RWPE1 (cell line): ENCODE measurements at regions not wholly inside any gene's neighbourhood (a gene's known extent, or its start where the extent isn't known, plus 50 kb on each side); places are given as distances from the start of the nearest gene placed in this dataset.

Experiments
- CTCF ChIA-PET: fragments of 350-600 bp; sonication (Branson Sonifier 250); formaldehyde crosslinking; extraction: SDS; loops from one replicate; lab custom pipeline; 2021; lab: Yijun Ruan, JAX
- POLR2A ChIA-PET: fragments of 400-600 bp; formaldehyde crosslinking; extraction: SDS; loops from one replicate; lab custom pipeline; 2020; ENCODE audit warnings: antibody characterized with exemption; ENCODE audit not compliant: low non-redundant PET; lab: Yijun Ruan, JAX
- DNase-seq: peaks from one replicate; pipeline ENCODE4 v3.0.0; 2012; ENCODE audit warnings: low spot score
- H3K27ac ChIP-seq: fragments of 450-650 bp; 2 replicates; pipeline ENCODE4 v1.5.1; 2017
- TF ChIP-seq, protein P1 (sequence below): fragments of 450-650 bp; conservative IDR thresholded peaks from 2 replicates; pipeline ENCODE4 v1.5.1; 2017; ENCODE audit warnings: low read depth, mild to moderate bottlenecking

DNA sequence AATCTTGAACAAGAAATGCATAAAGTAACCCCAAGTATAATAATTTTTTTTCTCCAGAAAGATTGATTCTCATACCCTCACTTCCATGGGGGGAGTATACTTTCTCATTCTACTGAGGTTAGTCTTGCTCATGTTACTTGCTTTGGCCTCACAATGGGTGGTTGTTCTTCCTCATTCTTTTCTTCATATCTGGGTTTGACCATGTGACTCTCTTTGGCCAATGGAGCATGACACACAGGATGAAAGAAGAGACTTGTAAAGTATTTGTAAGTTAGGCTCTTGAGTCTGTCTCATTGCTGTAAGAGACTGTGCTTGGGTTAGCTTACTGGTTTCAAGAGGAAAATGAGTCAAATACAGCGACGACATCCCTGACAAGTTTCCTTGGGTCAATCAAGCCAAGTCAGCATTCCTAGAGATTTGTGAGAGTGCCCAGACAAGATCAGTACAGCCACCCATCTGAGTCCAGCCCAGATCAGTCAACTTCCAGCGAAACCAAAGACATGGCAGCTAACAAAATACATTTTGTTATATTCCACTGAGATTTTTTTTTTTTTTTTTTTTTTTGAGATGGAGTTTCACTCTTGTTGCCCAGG lies 970.2 kb downstream of the BCL11A start:
- H3K27ac ChIP-seq = no peak overlapping the region
- TF ChIP-seq, protein P1, sequence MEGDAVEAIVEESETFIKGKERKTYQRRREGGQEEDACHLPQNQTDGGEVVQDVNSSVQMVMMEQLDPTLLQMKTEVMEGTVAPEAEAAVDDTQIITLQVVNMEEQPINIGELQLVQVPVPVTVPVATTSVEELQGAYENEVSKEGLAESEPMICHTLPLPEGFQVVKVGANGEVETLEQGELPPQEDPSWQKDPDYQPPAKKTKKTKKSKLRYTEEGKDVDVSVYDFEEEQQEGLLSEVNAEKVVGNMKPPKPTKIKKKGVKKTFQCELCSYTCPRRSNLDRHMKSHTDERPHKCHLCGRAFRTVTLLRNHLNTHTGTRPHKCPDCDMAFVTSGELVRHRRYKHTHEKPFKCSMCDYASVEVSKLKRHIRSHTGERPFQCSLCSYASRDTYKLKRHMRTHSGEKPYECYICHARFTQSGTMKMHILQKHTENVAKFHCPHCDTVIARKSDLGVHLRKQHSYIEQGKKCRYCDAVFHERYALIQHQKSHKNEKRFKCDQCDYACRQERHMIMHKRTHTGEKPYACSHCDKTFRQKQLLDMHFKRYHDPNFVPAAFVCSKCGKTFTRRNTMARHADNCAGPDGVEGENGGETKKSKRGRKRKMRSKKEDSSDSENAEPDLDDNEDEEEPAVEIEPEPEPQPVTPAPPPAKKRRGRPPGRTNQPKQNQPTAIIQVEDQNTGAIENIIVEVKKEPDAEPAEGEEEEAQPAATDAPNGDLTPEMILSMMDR = no peak
- no peak for DNase-seq
- ChIA-PET POLR2A (no interaction called here), CTCF (interaction anchor here (0.6 kb wide), 1 partner anchor 143 kb away, joined by 3 read pairs; no protein-coding TSS in a partner anchor)

DNA sequence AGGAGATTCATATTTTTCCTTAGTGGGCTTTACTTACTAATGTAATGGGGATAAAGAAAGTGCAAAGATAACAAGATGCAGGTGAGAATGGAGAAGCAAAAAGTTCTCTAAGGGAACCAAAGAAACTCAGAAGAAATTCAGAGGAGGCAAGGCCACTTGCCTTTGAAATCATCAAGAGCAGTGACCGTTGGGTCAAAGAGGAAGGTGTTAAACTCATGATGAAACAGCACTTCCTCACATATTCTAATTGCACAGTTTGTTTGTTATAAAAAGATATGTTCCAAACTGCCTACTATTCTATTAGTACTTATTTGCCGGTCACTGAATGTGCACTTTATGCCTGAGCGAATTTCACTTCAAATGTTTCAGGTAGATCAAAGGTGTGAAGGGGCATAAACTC lies 975.1 kb downstream of the BCL11A start:
- DNase-seq = no peak
- POLR2A ChIA-PET = no interaction called here
- no peak overlapping the region for H3K27ac ChIP-seq
- CTCF ChIA-PET = interaction anchor here (0.5 kb wide), 1 partner anchor 185 kb away, joined by 3 read pairs; no protein-coding TSS in a partner anchor
- TF ChIP-seq, protein P1 = no peak

DNA sequence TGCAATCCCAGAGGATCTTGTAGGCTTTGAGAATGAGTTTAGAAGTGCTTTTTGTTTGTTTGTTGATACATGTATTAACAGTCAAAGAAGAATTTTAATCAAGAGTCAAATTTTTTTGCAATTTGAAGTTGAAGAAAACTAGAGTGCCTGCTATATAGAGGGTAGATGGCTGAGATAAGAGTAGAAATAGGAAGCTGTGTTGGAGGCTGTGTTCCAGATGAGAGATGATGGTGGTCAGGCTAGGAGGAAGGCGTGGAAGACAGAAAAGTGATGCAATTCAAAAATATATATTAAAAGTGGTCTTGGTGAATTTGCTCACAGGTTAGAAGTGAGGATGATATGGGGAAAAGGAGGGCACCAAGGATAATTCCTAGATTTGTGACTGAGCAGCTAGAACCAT lies 978.3 kb downstream of the BCL11A start:
- ChIA-PET POLR2A (no interaction called here), CTCF (interaction anchor here (0.6 kb wide), 1 partner anchor 19 kb away, joined by 3 read pairs; no protein-coding TSS in a partner anchor)
- DNase-seq = no peak
- TF ChIP-seq, protein P1 = no peak
- H3K27ac ChIP-seq = no peak overlapping the region

DNA sequence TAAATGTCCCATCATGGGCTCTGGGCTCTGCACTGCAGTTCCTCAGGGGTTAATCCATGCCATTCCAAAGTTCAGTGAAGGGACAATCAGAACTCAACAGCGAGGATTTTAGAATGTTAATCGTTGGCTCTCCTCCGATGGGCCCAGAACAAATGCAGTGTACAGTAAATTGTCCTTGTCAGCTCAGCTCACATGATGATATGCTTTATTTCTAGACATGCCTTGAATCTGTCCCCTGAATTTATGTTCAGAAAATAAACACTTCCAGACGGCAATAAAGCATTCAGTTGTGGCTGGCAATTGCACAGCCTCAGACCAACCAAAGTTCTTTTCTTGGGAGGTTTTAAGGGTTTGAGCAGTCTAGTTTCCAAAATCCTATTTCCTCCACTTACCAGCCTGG lies 981.2 kb downstream of the BCL11A start:
- ChIA-PET POLR2A (no interaction called here), CTCF (no interaction called here)
- TF ChIP-seq, protein P1 = no peak

DNA sequence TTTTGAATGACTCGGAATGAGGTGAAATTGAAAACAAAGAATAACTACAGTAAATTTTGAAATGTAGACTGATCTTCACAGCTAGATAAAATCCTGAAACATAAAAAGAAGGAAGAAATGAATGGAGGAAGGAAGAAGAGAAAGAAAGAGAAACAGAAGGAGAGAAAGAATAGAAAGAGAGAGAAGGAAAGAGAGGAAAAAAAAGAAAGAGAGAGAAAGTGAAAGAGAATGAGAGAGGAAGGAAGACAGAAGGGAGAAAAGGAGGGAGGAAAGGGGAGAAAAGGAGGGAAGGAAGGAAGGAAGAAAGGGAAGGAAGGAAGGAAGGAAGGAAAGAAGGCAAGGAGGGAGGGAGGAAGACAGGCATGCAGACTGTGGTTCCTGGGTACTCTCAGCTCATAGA lies 982.6 kb downstream of the BCL11A start:
- no peak overlapping the region for H3K27ac ChIP-seq
- CTCF ChIA-PET = no interaction called here
- POLR2A ChIA-PET = no interaction called here
- no peak for DNase-seq
- TF ChIP-seq, protein P1 = no peak

More for the DNA sequence above, 981.2 kb downstream of the BCL11A start:
- no peak overlapping the region for H3K27ac ChIP-seq
- no peak for DNase-seq

DNA sequence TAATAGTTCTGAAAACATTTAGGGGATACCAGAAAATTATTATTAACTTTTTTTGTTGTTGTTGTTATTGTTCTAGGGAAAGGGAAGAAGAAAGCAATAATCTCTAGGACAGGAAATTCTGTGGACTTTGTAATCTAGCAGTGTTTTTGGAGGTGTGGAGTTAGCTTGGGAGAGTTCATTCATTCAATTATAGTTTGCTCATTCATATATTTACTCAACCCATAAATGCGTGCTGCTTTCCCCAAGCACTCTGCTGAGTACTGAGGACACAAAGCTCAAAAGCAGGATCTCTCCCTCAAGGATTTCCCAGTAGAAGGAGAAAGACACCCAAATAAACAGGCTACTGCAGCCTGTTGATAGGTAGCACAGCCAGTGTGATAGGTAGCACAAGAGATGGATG lies 984.3 kb downstream of the BCL11A start:
- ChIA-PET POLR2A (no interaction called here), CTCF (no interaction called here)
- TF ChIP-seq, protein P1 = no peak
- no peak overlapping the region for H3K27ac ChIP-seq
- no peak for DNase-seq
